ENCODE measurements at regions not wholly inside any gene's neighbourhood (a gene's known extent, or its start where the extent isn't known, plus 50 kb on each side); places are given as distances from the start of the nearest gene placed in this dataset.

GRCh38 chr15:72966641-72967040, 85.6 kb upstream of the NEO1 start:
- no peak for DNase-seq (ENCODE audit: low read depth, low spot score)

- no peak for DNase-seq (ENCODE audit: low read depth, low spot score)
Measured at GRCh38 chr15:72965671-72966070, 86.6 kb upstream of the NEO1 start.

- no peak for DNase-seq (ENCODE audit: low read depth, low spot score)
Measured at GRCh38 chr15:72964542-72964941, 87.7 kb upstream of the NEO1 start.

- DNase-seq (ENCODE audit: low read depth, low spot score), result no peak
Measured at GRCh38 chr15:72964135-72964534, 88.1 kb upstream of the NEO1 start.

- DNase-seq (ENCODE audit: low read depth, low spot score), result no peak
Measured at GRCh38 chr15:72962054-72962702, 90.1 kb upstream of the NEO1 start.

- no peak for DNase-seq (ENCODE audit: low read depth, low spot score)
Measured at GRCh38 chr15:72961346-72961745, 90.9 kb upstream of the NEO1 start.

GRCh38 chr15:72958634-72959033, 93.6 kb upstream of the NEO1 start:
- no peak for DNase-seq (ENCODE audit: low read depth, low spot score)

GRCh38 chr15:72953306-72953705, 99.0 kb upstream of the NEO1 start:
- no peak for DNase-seq (ENCODE audit: low read depth, low spot score)

- DNase-seq (ENCODE audit: low read depth, low spot score), result no peak
Measured at GRCh38 chr15:72952151-72952550, 100.1 kb upstream of the NEO1 start.

- DNase-seq (ENCODE audit: low read depth, low spot score), result no peak
Measured at GRCh38 chr15:72948662-72949061, 103.6 kb upstream of the NEO1 start.

- no peak for DNase-seq (ENCODE audit: low read depth, low spot score)
Measured at GRCh38 chr15:72947709-72948108, 104.6 kb upstream of the NEO1 start.

GRCh38 chr15:72944565-72944964, 107.7 kb upstream of the NEO1 start:
- DNase-seq (ENCODE audit: low read depth, low spot score), result no peak

- DNase-seq (ENCODE audit: low read depth, low spot score), result no peak
Measured at GRCh38 chr15:72940229-72940622, 112.0 kb upstream of the NEO1 start.

- no peak for DNase-seq (ENCODE audit: low read depth, low spot score)
Measured at GRCh38 chr15:72939514-72940228, 112.6 kb upstream of the NEO1 start.

GRCh38 chr15:72936691-72937679, 115.3 kb upstream of the NEO1 start:
- DNase-seq (ENCODE audit: low read depth, low spot score), result no peak

- DNase-seq (ENCODE audit: low read depth, low spot score), result no peak
Measured at GRCh38 chr15:72936237-72936636, 116.0 kb upstream of the NEO1 start.

- DNase-seq (ENCODE audit: low read depth, low spot score), result no peak
Measured at GRCh38 chr15:72935521-72935920, 116.7 kb upstream of the NEO1 start.

GRCh38 chr15:72934921-72935320, 117.3 kb upstream of the NEO1 start:
- no peak for DNase-seq (ENCODE audit: low read depth, low spot score)

GRCh38 chr15:72933976-72934375, 118.3 kb upstream of the NEO1 start:
- no peak for DNase-seq (ENCODE audit: low read depth, low spot score)

GRCh38 chr15:72932472-72932871, 119.8 kb upstream of the NEO1 start:
- no peak for DNase-seq (ENCODE audit: low read depth, low spot score)

GRCh38 chr15:72927451-72927850, 124.8 kb upstream of the NEO1 start:
- no peak for DNase-seq (ENCODE audit: low read depth, low spot score)

GRCh38 chr15:72925661-72926060, 126.6 kb upstream of the NEO1 start:
- DNase-seq (ENCODE audit: low read depth, low spot score), result no peak

Data from iPS DF 19.7 (cell line).